Small intestine (tissue), 7 donors: ENCODE measurements at regions not wholly inside any gene's neighbourhood (a gene's known extent, or its start where the extent isn't known, plus 50 kb on each side); places are given as distances from the start of the nearest gene placed in this dataset.

ENCODE experiments used
- DNase-seq, 2 donors: peaks; one replicate each; pipeline versions ENCODE4 v3.0.0 to v3.0.0-alpha.2; 2013
- FAIRE-seq: peaks from 2 replicates; lab custom pipeline; 2012; peaks lifted over from hg19 to GRCh38; lab: Jason Lieb, UNC
- H3K27ac ChIP-seq, 3 donors: one replicate each; pipeline ENCODE4 v1.5.1; 2013; ENCODE audit warnings: low read length in 2 of 3, mild to moderate bottlenecking in 2 of 3, control low read depth in 1 of 3, inconsistent platforms in 1 of 3, low read depth in 1 of 3, moderate library complexity in 1 of 3
- H3K27me3 ChIP-seq, 3 donors: one replicate each; pipeline ENCODE4 v1.6.1; 2013; ENCODE audit warnings: low read length in 3 of 3, inconsistent platforms in 1 of 3; ENCODE audit not compliant: control insufficient read depth in 3 of 3, insufficient read depth in 3 of 3
- H3K36me3 ChIP-seq, 3 donors: one replicate each; pipeline ENCODE4 v1.6.1; 2013; ENCODE audit warnings: low read length in 3 of 3, inconsistent platforms in 1 of 3, low read depth in 1 of 3, mild to moderate bottlenecking in 1 of 3, moderate library complexity in 1 of 3; ENCODE audit not compliant: control insufficient read depth in 3 of 3, insufficient read depth in 2 of 3
- H3K4me1 ChIP-seq, 3 donors: one replicate each; pipeline ENCODE4 v1.6.1; 2013; ENCODE audit warnings: low read length in 2 of 3, inconsistent platforms in 1 of 3, low read depth in 1 of 3, mild to moderate bottlenecking in 1 of 3, moderate library complexity in 1 of 3; ENCODE audit not compliant: control insufficient read depth in 3 of 3, insufficient read depth in 2 of 3
- H3K4me3 ChIP-seq, 3 donors: one replicate each; pipeline ENCODE4 v1.5.1; 2013; ENCODE audit warnings: low read length in 3 of 3, control low read depth in 1 of 3, inconsistent platforms in 1 of 3, low read depth in 1 of 3, mild to moderate bottlenecking in 1 of 3, moderate library complexity in 1 of 3
- H3K9me3 ChIP-seq, 2 donors: one replicate each; pipeline ENCODE4 v1.6.1; 2013; ENCODE audit warnings: low read depth in 1 of 2, low read length in 1 of 2; ENCODE audit not compliant: control insufficient read depth in 2 of 2, insufficient read depth in 1 of 2
- WGBS, 3 donors: extraction: QIAGEN DNeasy Blood & Tissue Kit; methylation state at CpG; one replicate each; pipeline ENCODE4 v1.1.7; 2013; 5-methylcytosine and 5-hydroxymethylcytosine counted together
- donor health status: healthy with polysubstance abuse.
- donor health status: control.
- donor health status: control.
- donor health status: Bipolar disorder and iron deficiency.
- donor health status: healthy.

- Histone ChIP-seq H3K4me1 (no peaks in the 10 kb centered on the region), H3K27ac (no peak overlapping the region), H3K36me3 (no peaks in the 10 kb centered on the region), H3K9me3 (no peaks in the 10 kb centered on the region), H3K27me3 (no peaks in the 10 kb centered on the region), H3K4me3 (no peak overlapping the region)
- WGBS, 3 donors = 42 to 85% (median 58%) methylated on average over 3 of the region's 3 CpGs
- DNase-seq (peak in 1 of 2 donors; percentile 19), FAIRE-seq (no peak)
Measured at GRCh38 chr5:58037899-58038298, 422.0 kb downstream of the PLK2 start.

GRCh38 chr5:58025809-58026208, 434.1 kb downstream of the PLK2 start:
- H3K4me3 ChIP-seq = no peak overlapping the region
- 90 to 96% (median 96%) methylated on average over 1 of the region's 1 CpG for WGBS, 3 donors
- no peaks in the 10 kb centered on the region for H3K27me3 ChIP-seq
- FAIRE-seq = no peak
- no peaks in the 10 kb centered on the region for H3K36me3 ChIP-seq
- no peaks in the 10 kb centered on the region for H3K4me1 ChIP-seq
- no peaks in the 10 kb centered on the region for H3K9me3 ChIP-seq
- no peak for DNase-seq
- no peak overlapping the region for H3K27ac ChIP-seq

- Histone ChIP-seq H3K4me1 (no peaks in the 10 kb centered on the region), H3K27ac (no peak overlapping the region), H3K27me3 (no peaks in the 10 kb centered on the region), H3K4me3 (no peak overlapping the region), H3K36me3 (no peaks in the 10 kb centered on the region), H3K9me3 (no peaks in the 10 kb centered on the region)
- DNase-seq (no peak), FAIRE-seq (no peak)
- WGBS, 3 donors = 0 to 2% (median 0%) methylated on average over 1 of the region's 1 CpG
Measured at GRCh38 chr5:58024151-58024550, 435.7 kb downstream of the PLK2 start.

- DNase-seq = peak in 1 of 2 donors; percentile 31
- H3K4me3 ChIP-seq = no peak overlapping the region
- WGBS, 3 donors = 57 to 70% (median 70%) methylated on average over 2 of the region's 2 CpGs
Measured at GRCh38 chr5:58022055-58022454, 437.8 kb downstream of the PLK2 start.

GRCh38 chr5:58021466-58021865, 438.4 kb downstream of the PLK2 start:
- peak overlapping the region in 1 of 3 donors; percentile 36 for H3K27ac ChIP-seq
- H3K36me3 ChIP-seq = no peaks in the 10 kb centered on the region
- H3K4me1 ChIP-seq = no peaks in the 10 kb centered on the region
- no peaks in the 10 kb centered on the region for H3K27me3 ChIP-seq
- DNase-seq = no peak
- H3K4me3 ChIP-seq = no peak overlapping the region
- 35 to 58% (median 42%) methylated on average over 3 of the region's 3 CpGs for WGBS, 3 donors
- H3K9me3 ChIP-seq = no peaks in the 10 kb centered on the region
- FAIRE-seq = no peak

More at GRCh38 chr5:58022055-58022454, 437.8 kb downstream of the PLK2 start:
- FAIRE-seq = no peak
- H3K36me3 ChIP-seq = no peaks in the 10 kb centered on the region
- no peaks in the 10 kb centered on the region for H3K9me3 ChIP-seq
- H3K27me3 ChIP-seq = no peaks in the 10 kb centered on the region
- H3K27ac ChIP-seq = peak overlapping the region in 1 of 3 donors; percentile 12
- no peaks in the 10 kb centered on the region for H3K4me1 ChIP-seq

- 18 to 33% (median 31%) methylated on average over 3 of the region's 3 CpGs for WGBS, 3 donors
- Histone ChIP-seq H3K27ac (no peak overlapping the region), H3K9me3 (no peaks in the 10 kb centered on the region), H3K4me1 (no peaks in the 10 kb centered on the region), H3K27me3 (no peaks in the 10 kb centered on the region), H3K4me3 (no peak overlapping the region), H3K36me3 (no peaks in the 10 kb centered on the region)
- peak in 1 of 2 donors; percentile 19 for DNase-seq
- no peak for FAIRE-seq
Measured at GRCh38 chr5:58019614-58020013, 440.3 kb downstream of the PLK2 start.

- Histone ChIP-seq H3K27me3 (no peaks in the 10 kb centered on the region), H3K9me3 (no peaks in the 10 kb centered on the region), H3K4me1 (no peaks in the 10 kb centered on the region), H3K4me3 (no peak overlapping the region), H3K36me3 (no peaks in the 10 kb centered on the region), H3K27ac (no peak overlapping the region)
- 84 to 95% (median 94%) methylated on average over 1 of the region's 1 CpG for WGBS, 3 donors
- DNase-seq (peak in 1 of 2 donors; percentile 0), FAIRE-seq (no peak)
Measured at GRCh38 chr5:58018016-58018415, 441.9 kb downstream of the PLK2 start.

- Histone ChIP-seq H3K9me3 (no peaks in the 10 kb centered on the region), H3K4me3 (no peak overlapping the region), H3K27me3 (no peaks in the 10 kb centered on the region), H3K4me1 (no peaks in the 10 kb centered on the region), H3K36me3 (no peaks in the 10 kb centered on the region), H3K27ac (no peak overlapping the region)
- 73 to 83% (median 78%) methylated on average over 2 of the region's 2 CpGs for WGBS, 3 donors
- DNase-seq (peak in 1 of 2 donors; percentile 0), FAIRE-seq (no peak)
Measured at GRCh38 chr5:58016877-58017276, 443.0 kb downstream of the PLK2 start.

- no peak overlapping the region for H3K4me3 ChIP-seq
- no peak for FAIRE-seq
- H3K27me3 ChIP-seq = no peaks in the 10 kb centered on the region
- no peaks in the 10 kb centered on the region for H3K4me1 ChIP-seq
- no peaks in the 10 kb centered on the region for H3K9me3 ChIP-seq
- DNase-seq = peak in 1 of 2 donors; percentile 0
- H3K36me3 ChIP-seq = no peaks in the 10 kb centered on the region
- WGBS, 3 donors = 71 to 90% (median 79%) methylated on average over 6 of the region's 6 CpGs
- H3K27ac ChIP-seq = no peak overlapping the region
Measured at GRCh38 chr5:58016358-58016757, 443.5 kb downstream of the PLK2 start.
